ENCODE measurements at regions not wholly inside any gene's neighbourhood (a gene's known extent, or its start where the extent isn't known, plus 50 kb on each side); places are given as distances from the start of the nearest gene placed in this dataset.

DNA sequence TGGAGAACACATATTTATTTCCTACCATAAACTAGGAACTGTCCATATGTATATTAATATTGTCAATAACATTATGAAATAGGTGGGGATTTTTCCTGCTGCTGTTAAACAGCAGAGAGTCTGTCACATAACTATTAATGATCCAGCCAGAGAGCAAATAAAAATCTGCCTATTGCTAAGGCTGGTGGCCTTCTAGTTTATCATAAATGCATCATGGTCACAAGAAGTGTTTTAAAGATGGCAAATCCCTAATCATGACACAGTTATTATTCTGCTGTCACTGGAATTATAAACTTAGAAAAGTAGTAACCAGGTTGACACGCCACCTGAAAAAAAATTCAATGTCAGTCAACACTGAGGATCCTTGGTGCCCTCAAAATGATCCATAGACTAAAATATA lies 132.3 kb downstream of the HGF start:
- DNase-seq, result no peak
- no peaks in the 10 kb centered on the region for H3K27me3 ChIP-seq
- no peaks in the 10 kb centered on the region for H3K4me1 ChIP-seq
- H3K4me3 ChIP-seq, result no peak overlapping the region
- WGBS, 5 donors, result 94 to 97% (median 95%) methylated on average over 1 of the region's 1 CpG
- no peak overlapping the region for H3K27ac ChIP-seq
- H3K36me3 ChIP-seq, result no peaks in the 10 kb centered on the region
- intact Hi-C loops (cut with DNase I; ENCODE audit: low total_unique reads), result no loop called here
- H3K9me3 ChIP-seq, result no peaks in the 10 kb centered on the region
- TF ChIP-seq EP300 (IDR thresholded peaks at IDR 0.05) (no peak), POLR2A (IDR thresholded peaks at IDR 0.05) (no peak), POLR2AphosphoS5 (IDR thresholded peaks at IDR 0.05) (no peak)
- TF ChIP-seq, protein P1, sequence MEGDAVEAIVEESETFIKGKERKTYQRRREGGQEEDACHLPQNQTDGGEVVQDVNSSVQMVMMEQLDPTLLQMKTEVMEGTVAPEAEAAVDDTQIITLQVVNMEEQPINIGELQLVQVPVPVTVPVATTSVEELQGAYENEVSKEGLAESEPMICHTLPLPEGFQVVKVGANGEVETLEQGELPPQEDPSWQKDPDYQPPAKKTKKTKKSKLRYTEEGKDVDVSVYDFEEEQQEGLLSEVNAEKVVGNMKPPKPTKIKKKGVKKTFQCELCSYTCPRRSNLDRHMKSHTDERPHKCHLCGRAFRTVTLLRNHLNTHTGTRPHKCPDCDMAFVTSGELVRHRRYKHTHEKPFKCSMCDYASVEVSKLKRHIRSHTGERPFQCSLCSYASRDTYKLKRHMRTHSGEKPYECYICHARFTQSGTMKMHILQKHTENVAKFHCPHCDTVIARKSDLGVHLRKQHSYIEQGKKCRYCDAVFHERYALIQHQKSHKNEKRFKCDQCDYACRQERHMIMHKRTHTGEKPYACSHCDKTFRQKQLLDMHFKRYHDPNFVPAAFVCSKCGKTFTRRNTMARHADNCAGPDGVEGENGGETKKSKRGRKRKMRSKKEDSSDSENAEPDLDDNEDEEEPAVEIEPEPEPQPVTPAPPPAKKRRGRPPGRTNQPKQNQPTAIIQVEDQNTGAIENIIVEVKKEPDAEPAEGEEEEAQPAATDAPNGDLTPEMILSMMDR (IDR thresholded peaks at IDR 0.05), result no peak

DNA sequence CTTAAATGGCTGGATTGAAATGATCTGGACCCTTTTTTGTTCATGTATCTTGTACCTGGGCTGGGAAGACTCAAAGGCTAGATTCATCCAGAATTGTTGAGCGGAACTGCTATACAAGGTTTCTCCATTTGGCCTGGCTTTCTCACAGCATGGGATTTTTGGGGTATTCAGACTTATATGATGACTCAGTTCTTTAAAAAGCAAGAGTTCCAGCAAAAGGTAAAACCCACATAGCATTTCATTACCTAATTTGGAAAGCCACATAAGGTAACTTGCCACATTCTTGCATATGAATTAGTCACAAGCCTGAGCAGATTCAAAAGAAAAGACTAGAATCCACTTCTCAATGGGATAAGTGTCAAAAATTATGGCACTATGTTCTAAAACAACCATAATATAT lies 137.4 kb downstream of the HGF start:
- H3K27ac ChIP-seq, result no peak overlapping the region
- TF ChIP-seq POLR2A (IDR thresholded peaks at IDR 0.05), result no peak
- TF ChIP-seq, protein P1 (IDR thresholded peaks at IDR 0.05), result no peak
- no peak for TF ChIP-seq POLR2AphosphoS5 (IDR thresholded peaks at IDR 0.05)
- TF ChIP-seq EP300 (IDR thresholded peaks at IDR 0.05), result no peak
- DNase-seq, result no peak
- intact Hi-C loops (cut with DNase I; ENCODE audit: low total_unique reads), result no loop called here
- H3K36me3 ChIP-seq, result no peaks in the 10 kb centered on the region
- no peaks in the 10 kb centered on the region for H3K9me3 ChIP-seq
- no peaks in the 10 kb centered on the region for H3K4me1 ChIP-seq
- H3K27me3 ChIP-seq, result no peaks in the 10 kb centered on the region
- 89 to 97% (median 97%) methylated on average over 1 of the region's 1 CpG for WGBS, 5 donors
- no peak overlapping the region for H3K4me3 ChIP-seq

DNA sequence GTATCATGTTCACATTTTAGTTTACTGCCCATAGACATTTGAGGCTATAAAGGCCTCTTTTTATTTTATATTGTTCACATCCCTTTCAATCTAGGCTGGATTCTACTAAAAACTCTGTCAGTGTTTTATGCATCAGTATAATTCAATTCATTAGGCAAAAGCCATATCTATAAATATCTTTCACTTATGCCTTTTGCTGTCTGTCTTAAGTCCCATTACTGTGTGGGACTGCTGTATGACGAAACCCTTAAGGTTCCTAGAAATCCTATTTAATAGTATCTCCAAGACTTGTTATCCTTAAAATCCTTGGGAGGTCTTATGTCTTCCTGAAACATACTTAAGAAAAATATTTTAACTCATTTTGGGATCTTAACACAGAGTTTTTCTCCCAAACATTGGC lies 139.2 kb downstream of the HGF start:
- TF ChIP-seq, protein P1 (IDR thresholded peaks at IDR 0.05), result no peak
- TF ChIP-seq POLR2A (IDR thresholded peaks at IDR 0.05) (no peak), EP300 (IDR thresholded peaks at IDR 0.05) (no peak), POLR2AphosphoS5 (IDR thresholded peaks at IDR 0.05) (no peak)
- H3K4me3 ChIP-seq, result no peak overlapping the region
- H3K9me3 ChIP-seq, result no peaks in the 10 kb centered on the region
- intact Hi-C loops (cut with DNase I; ENCODE audit: low total_unique reads), result no loop called here
- H3K36me3 ChIP-seq, result no peaks in the 10 kb centered on the region
- H3K27me3 ChIP-seq, result no peaks in the 10 kb centered on the region
- DNase-seq, result no peak
- H3K27ac ChIP-seq, result no peak overlapping the region
- H3K4me1 ChIP-seq, result no peaks in the 10 kb centered on the region
- 88 to 92% (median 90%) methylated on average over 1 of the region's 1 CpG for WGBS, 5 donors

DNA sequence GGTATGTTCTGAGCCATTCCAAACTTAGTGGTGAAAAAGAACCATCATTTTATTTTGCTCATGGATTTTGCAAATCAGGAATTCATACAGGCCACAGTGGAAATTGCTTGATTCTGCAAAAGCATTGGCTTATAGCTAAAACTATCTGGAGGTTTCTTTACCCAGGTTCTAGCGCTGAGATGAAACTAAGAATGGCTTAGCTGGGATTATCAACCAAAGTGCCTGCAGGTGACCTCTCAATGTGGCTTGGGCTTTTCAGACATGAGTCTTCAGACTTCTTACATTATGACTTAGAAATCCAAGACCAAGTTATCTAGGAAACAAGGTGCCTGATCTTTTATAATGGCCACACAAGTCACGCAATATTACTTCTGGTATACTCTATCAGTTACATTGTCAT lies 140.1 kb downstream of the HGF start:
- Histone ChIP-seq H3K4me3 (no peak overlapping the region), H3K4me1 (no peaks in the 10 kb centered on the region), H3K27me3 (no peaks in the 10 kb centered on the region), H3K27ac (no peak overlapping the region), H3K9me3 (no peaks in the 10 kb centered on the region), H3K36me3 (no peaks in the 10 kb centered on the region)
- WGBS, 5 donors, result 94 to 99% (median 96%) methylated on average over 2 of the region's 2 CpGs
- TF ChIP-seq POLR2AphosphoS5 (IDR thresholded peaks at IDR 0.05) (no peak), POLR2A (IDR thresholded peaks at IDR 0.05) (no peak), EP300 (IDR thresholded peaks at IDR 0.05) (no peak)
- TF ChIP-seq, protein P1 (IDR thresholded peaks at IDR 0.05), result no peak
- DNase-seq, result no peak
- intact Hi-C loops (cut with DNase I; ENCODE audit: low total_unique reads), result no loop called here
